Heart right ventricle (tissue), 16 donors: ENCODE measurements at regions not wholly inside any gene's neighbourhood (a gene's known extent, or its start where the extent isn't known, plus 50 kb on each side); places are given as distances from the start of the nearest gene placed in this dataset.

Experiments used
- ATAC-seq, 8 donors: fragments of 200-7000 bp; cut with Tn5 transposase; one replicate each; pipeline ENCODE4 v1.9.1; 2020; ENCODE audit warnings: mild to moderate bottlenecking in 8 of 8, moderate library complexity in 8 of 8, moderate number of reproducible peaks in 1 of 8
- DNase-seq, 2 donors: peaks; one replicate each; pipeline ENCODE4 v3.0.0-alpha.2; 2020
- H3K27ac ChIP-seq, 10 donors: fragments of 200-600 bp; sonication (generic) in 2 of 10; one replicate each; pipeline versions ENCODE4 v1.5.0 to v1.8.0; 2020 to 2022; ENCODE audit warnings: mild to moderate bottlenecking in 3 of 10
- H3K27me3 ChIP-seq, 7 donors: fragments of 200-600 bp; one replicate each; pipeline ENCODE4 v1.8.0; 2021 to 2022; ENCODE audit warnings: mild to moderate bottlenecking in 2 of 7
- H3K36me3 ChIP-seq, 9 donors: fragments of 200-600 bp; sonication (generic) in 1 of 9; one replicate each; pipeline versions ENCODE4 v1.5.0 to v1.8.0; 2020 to 2022; ENCODE audit warnings: mild to moderate bottlenecking in 2 of 9
- H3K4me1 ChIP-seq, 9 donors: fragments of 200-600 bp; sonication (generic) in 1 of 9; one replicate each; pipeline versions ENCODE4 v1.5.0 to v1.8.0; 2020 to 2022; ENCODE audit warnings: mild to moderate bottlenecking in 4 of 9
- H3K4me3 ChIP-seq, 10 donors: fragments of 200-600 bp; sonication (generic) in 2 of 10; one replicate each; pipeline versions ENCODE4 v1.5.0 to v1.8.0; 2020 to 2022; ENCODE audit warnings: mild to moderate bottlenecking in 7 of 10, moderate library complexity in 2 of 10
- H3K9me3 ChIP-seq, 11 donors: fragments of 200-600 bp in 10 of 11; sonication (generic) in 2 of 11; one replicate each; pipeline versions ENCODE4 v1.5.0 to v1.8.0; 2013 to 2022; ENCODE audit warnings: mild to moderate bottlenecking in 2 of 11, control low read depth in 1 of 11, moderate library complexity in 1 of 11
- CTCF ChIP-seq, 9 donors: fragments of 200-600 bp; sonication (generic) in 2 of 9; IDR thresholded peaks; one replicate each; pipeline versions ENCODE4 v1.5.0 to v1.8.0; 2021 to 2022; ENCODE audit warnings: antibody characterized with exemption in 9 of 9, mild to moderate bottlenecking in 5 of 9, moderate library complexity in 1 of 9
- WGBS, 2 donors: extraction: QIAGEN DNeasy Blood & Tissue Kit; methylation state at CpG; one replicate each; pipeline ENCODE4 v1.1.7; 2013; ENCODE audit warnings: inconsistent platforms in 1 of 2; 5-methylcytosine and 5-hydroxymethylcytosine counted together
- intact Hi-C, 10 donors: fragments of 100-400 bp; cut with DNase I; formaldehyde crosslinking; loops; one replicate each; pipeline versions ENCODE4 v1.11.1 to v1.14.2; 2022
- donor health status: Arrhythmogenic right ventricular cardiomyopathy.
- donor health status: ischemic (EF 13 %, LVEDD 7.1; RV severe dilation, severe dysfunction).
- donor health status: healthy with polysubstance abuse.
- donor health status: DM: no; HTN: yes; CAD: no.
- donor health status: DM: no; HTN: no; CAD: no.
- donor health status: ischemic (EF 25% LVEDD 6.9; RV normal size, moderate dysfunction).
- donor health status: ischemic (EF 25% LVEDD 5.7; RV mildly dilated, moderate dysfunction).
- donor health status: healthy.
- donor health status: DM: yes; HTN: yes; CAD: no.
- donor health status: Ischemic cardiomyopathy.
- donor health status: ischemic (EF 35%, LVEDD 5.7; RV mildly dilated, moderate dysfunction).
- donor health status: nonischemic (EF 11% LVEDD 7.7; RV severe dilation, severe dysfunction).
- donor health status: DM: yes; HTN: yes; CAD: no.
- donor health status: PGD.
- donor health status: ischemic (EF 29% LVEDD 5.4; RV normal size, mild dysfunction).
- donor health status: nonischemic (EF 23%, LVEDD 6.1; RV moderate dilation, normal function).

- H3K4me1 ChIP-seq = peaks cover 0 to 15% (median 6%) of the 10 kb centered on the region in 9 donors
- TF ChIP-seq CTCF (IDR thresholded peaks at IDR 0.05) = no peak
- peaks cover 0 to 83% (median 49%) of the 10 kb centered on the region in 7 donors for H3K27me3 ChIP-seq
- DNase-seq = no peak
- H3K27ac ChIP-seq = no peak overlapping the region
- WGBS, 2 donors = 89% methylated on average over 6 of the region's 6 CpGs
- intact Hi-C loops = loop anchor here in 4 of 10 donors (10.0 kb wide), 1 partner anchor 191 kb away; the partner anchor contains the start of gene FOXL1 (in 4 of the 4)
- H3K9me3 ChIP-seq = peaks cover 0 to 10% (median 0%) of the 10 kb centered on the region in 11 donors
- H3K4me3 ChIP-seq = no peak overlapping the region
- no peaks in the 10 kb centered on the region for H3K36me3 ChIP-seq
- no peak for ATAC-seq
These were observed 187.2 kb downstream of the FOXL1 start for GRCh38 chr16:86765389-86766026.

- Histone ChIP-seq H3K27me3 (peaks cover 0 to 75% (median 44%) of the 10 kb centered on the region in 7 donors), H3K4me1 (peaks cover 0 to 5% (median 1%) of the 10 kb centered on the region in 9 donors), H3K4me3 (no peak overlapping the region), H3K9me3 (peaks cover 0 to 10% (median 0%) of the 10 kb centered on the region in 11 donors), H3K27ac (no peak overlapping the region), H3K36me3 (no peaks in the 10 kb centered on the region)
- WGBS, 2 donors = 92 to 94% methylated on average over 2 of the region's 2 CpGs
- DNase-seq (no peak), ATAC-seq (no peak)
- intact Hi-C loops = loop anchor here in 4 of 10 donors (10.0 kb wide), 1 partner anchor 192 kb away; the partner anchor contains the start of gene FOXL1 (in 4 of the 4)
- no peak for TF ChIP-seq CTCF (IDR thresholded peaks at IDR 0.05)
These were observed 188.4 kb downstream of the FOXL1 start for GRCh38 chr16:86766700-86767099.

GRCh38 chr16:86768228-86768791, 190.0 kb downstream of the FOXL1 start:
- TF ChIP-seq CTCF (IDR thresholded peaks at IDR 0.05) = no peak
- no peaks in the 10 kb centered on the region for H3K36me3 ChIP-seq
- no peak for DNase-seq
- peaks cover 0 to 7% (median 0%) of the 10 kb centered on the region in 9 donors for H3K4me1 ChIP-seq
- peaks cover 0 to 60% (median 32%) of the 10 kb centered on the region in 7 donors for H3K27me3 ChIP-seq
- H3K4me3 ChIP-seq = no peak overlapping the region
- intact Hi-C loops = loop anchor here in 4 of 10 donors (10.0 kb wide), 1 partner anchor 194 kb away; the partner anchor contains the start of gene FOXL1 (in 4 of the 4)
- H3K9me3 ChIP-seq = peaks cover 0 to 10% (median 0%) of the 10 kb centered on the region in 11 donors
- H3K27ac ChIP-seq = no peak overlapping the region
- 62 to 74% methylated on average over 13 of the region's 13 CpGs for WGBS, 2 donors
- no peak for ATAC-seq

GRCh38 chr16:86768999-86769398, 190.7 kb downstream of the FOXL1 start:
- DNase-seq (no peak), ATAC-seq (no peak)
- intact Hi-C loops = loop anchor here in 4 of 10 donors (10.0 kb wide), 1 partner anchor 194 kb away; the partner anchor contains the start of gene FOXL1 (in 4 of the 4)
- H3K27me3 ChIP-seq = peaks cover 0 to 54% (median 27%) of the 10 kb centered on the region in 7 donors
- H3K36me3 ChIP-seq = no peaks in the 10 kb centered on the region
- no peak overlapping the region for H3K27ac ChIP-seq
- no peak overlapping the region for H3K4me3 ChIP-seq
- peaks cover 0 to 7% (median 0%) of the 10 kb centered on the region in 9 donors for H3K4me1 ChIP-seq
- no peak for TF ChIP-seq CTCF (IDR thresholded peaks at IDR 0.05)
- peaks cover 0 to 10% (median 0%) of the 10 kb centered on the region in 11 donors for H3K9me3 ChIP-seq
- WGBS, 2 donors = 78 to 79% methylated on average over 7 of the region's 7 CpGs
